GM21526 (cell line): ENCODE measurements at regions not wholly inside any gene's neighbourhood (a gene's known extent, or its start where the extent isn't known, plus 50 kb on each side); places are given as distances from the start of the nearest gene placed in this dataset.
"Not testable (repeated sequence)": the region's sequence is repeated elsewhere in the genome, so short reads cannot be mapped to it uniquely, and the experiment has no call there.

Experiments used
- ATAC-seq: cut with Tn5 transposase; IDR thresholded peaks from one replicate; pipeline ENCODE4 v1.9.1; 2021; ENCODE audit warnings: moderate library complexity; ENCODE audit not compliant: unreplicated experiment, low FRiP score

- no peak for ATAC-seq
Measured at GRCh38 chr12:131403676-131404075, 307.2 kb upstream of the SFSWAP start.

- no peak for ATAC-seq
Measured at GRCh38 chr12:131404705-131405104, 306.2 kb upstream of the SFSWAP start.

GRCh38 chr12:131407221-131408035 is 303.5 kb upstream of the SFSWAP start:
- ATAC-seq: no peak

GRCh38 chr12:131408036-131408365 is 302.9 kb upstream of the SFSWAP start:
- no peak for ATAC-seq

GRCh38 chr12:131408484-131408883 is 302.4 kb upstream of the SFSWAP start:
- ATAC-seq: no peak

GRCh38 chr12:131409211-131409610 is 301.7 kb upstream of the SFSWAP start:
- no peak for ATAC-seq

- ATAC-seq: not testable (repeated sequence)
Measured at GRCh38 chr12:131411827-131412226, 299.1 kb upstream of the SFSWAP start.

- no peak for ATAC-seq
Measured at GRCh38 chr12:131413006-131413405, 297.9 kb upstream of the SFSWAP start.

- no peak for ATAC-seq
Measured at GRCh38 chr12:131413471-131413870, 297.4 kb upstream of the SFSWAP start.

GRCh38 chr12:131414155-131414922 is 296.6 kb upstream of the SFSWAP start:
- ATAC-seq: not testable (repeated sequence)

- ATAC-seq: no peak
Measured at GRCh38 chr12:131415781-131416180, 295.1 kb upstream of the SFSWAP start.

- no peak for ATAC-seq
Measured at GRCh38 chr12:131418121-131418520, 292.8 kb upstream of the SFSWAP start.

GRCh38 chr12:131418884-131419283 is 292.0 kb upstream of the SFSWAP start:
- no peak for ATAC-seq

GRCh38 chr12:131420867-131421447 is 289.9 kb upstream of the SFSWAP start:
- no peak for ATAC-seq

GRCh38 chr12:131421509-131422186 is 289.2 kb upstream of the SFSWAP start:
- ATAC-seq: no peak

GRCh38 chr12:131422187-131422520 is 288.7 kb upstream of the SFSWAP start:
- no peak for ATAC-seq

- no peak for ATAC-seq
Measured at GRCh38 chr12:131422744-131423143, 288.1 kb upstream of the SFSWAP start.

GRCh38 chr12:131424270-131424669 is 286.6 kb upstream of the SFSWAP start:
- no peak for ATAC-seq

GRCh38 chr12:131425112-131426075 is 285.5 kb upstream of the SFSWAP start:
- no peak for ATAC-seq

GRCh38 chr12:131428091-131428685 is 282.7 kb upstream of the SFSWAP start:
- ATAC-seq: no peak
